ENCODE measurements at regions not wholly inside any gene's neighbourhood (a gene's known extent, or its start where the extent isn't known, plus 50 kb on each side); places are given as distances from the start of the nearest gene placed in this dataset.

GRCh38 chr2:226450141-226450540 is 349.5 kb downstream of the IRS1 start:
- no peak for TF ChIP-seq POLR2AphosphoS5 (IDR thresholded peaks at IDR 0.05)
- TF ChIP-seq CTCF (IDR thresholded peaks at IDR 0.05): no peak
- no peak for TF ChIP-seq POLR2A (IDR thresholded peaks at IDR 0.05; ENCODE audit: low read depth)

Measured in esophagus muscularis mucosa (tissue), 3 donors.